GM12891 (cell line): ENCODE measurements at regions not wholly inside any gene's neighbourhood (a gene's known extent, or its start where the extent isn't known, plus 50 kb on each side); places are given as distances from the start of the nearest gene placed in this dataset.

ENCODE experiments used
- PAX5 ChIP-seq: IDR thresholded peaks from 2 replicates; pipeline ENCODE4 v1.6.1; 2011; ENCODE audit warnings: low read length, moderate library complexity, mild to moderate bottlenecking; ENCODE audit not compliant: insufficient read depth, severe bottlenecking
- POLR2A ChIP-seq: IDR thresholded peaks from 2 replicates; pipeline ENCODE4 v1.6.1; 2011; ENCODE audit warnings: low read depth, low read length, control low read depth
- POLR2AphosphoS5 ChIP-seq: IDR thresholded peaks from 2 replicates; pipeline ENCODE4 v1.6.1; 2011; ENCODE audit warnings: low read depth, low read length, control low read depth
- SPI1 ChIP-seq: IDR thresholded peaks from 2 replicates; pipeline ENCODE4 v1.6.1; 2011; ENCODE audit warnings: low read depth, low read length, control low read depth
- TAF1 ChIP-seq: IDR thresholded peaks from 2 replicates; pipeline ENCODE4 v1.6.1; 2011; ENCODE audit warnings: low read depth, low read length, control low read depth

- no peak for TF ChIP-seq POLR2A
- no peak for TF ChIP-seq POLR2AphosphoS5
- no peak for TF ChIP-seq TAF1
- no peak for TF ChIP-seq PAX5
- TF ChIP-seq SPI1: no peak
Observed at GRCh38 chr6:22754061-22754460, 184.7 kb downstream of the HDGFL1 start.
